SK-N-SH (cell line): ENCODE measurements at regions not wholly inside any gene's neighbourhood (a gene's known extent, or its start where the extent isn't known, plus 50 kb on each side); places are given as distances from the start of the nearest gene placed in this dataset.

Source experiments
- CTCF ChIA-PET: fragments of 300-600, 350-600 bp; formaldehyde crosslinking; extraction: SDS; loops from one replicate; lab custom pipeline; 2021; lab: Yijun Ruan, JAX
- POLR2A ChIA-PET: fragments of 350-600 bp; sonication (Branson Sonifier 250); formaldehyde crosslinking; extraction: SDS; loops from one replicate; lab custom pipeline; 2020; ENCODE audit warnings: antibody characterized with exemption, inconsistent platforms; lab: Yijun Ruan, JAX
- DNase-seq: peaks from one replicate; pipeline ENCODE4 v3.0.0; 2012
- H2AFZ ChIP-seq: fragments of 200-600 bp; sonication (generic); 2 replicates; pipeline ENCODE4 v1.8.1; 2016; ENCODE audit warnings: antibody characterized with exemption, mild to moderate bottlenecking, low read depth
- H3F3A ChIP-seq: fragments of 200-600 bp; sonication (generic); replicated peaks from 2 replicates; pipeline ENCODE3; 2016; ENCODE audit warnings: antibody characterized with exemption, mild to moderate bottlenecking; ENCODE audit not compliant: insufficient read depth
- H3K27ac ChIP-seq, 2 experiments: fragments of 200-500 bp in 1 of 2; fragments of 200-600 bp in 1 of 2; sonication (Bioruptor generic) in 1 of 2; sonication (generic), shearing (Covaris generic) in 1 of 2; 2 replicates each; pipeline versions ENCODE4 v1.5.1 to v1.6.1; 2014 to 2016; ENCODE audit warnings: low read depth in 2 of 2, inconsistent platforms in 1 of 2, low read length in 1 of 2, mild to moderate bottlenecking in 1 of 2, mixed read lengths in 1 of 2
- H3K27me3 ChIP-seq: fragments of 200-600 bp; sonication (generic), shearing (Covaris generic); 2 replicates; pipeline ENCODE4 v1.6.1; 2016; ENCODE audit warnings: mixed run types; ENCODE audit not compliant: insufficient read depth
- H3K36me3 ChIP-seq, 2 experiments: fragments of 200-500 bp in 1 of 2; fragments of 200-600 bp in 1 of 2; sonication (Bioruptor generic) in 1 of 2; sonication (generic) in 1 of 2; replicated peaks in 1 of 2; 2 replicates each; pipeline versions ENCODE3 to v1.5.1; 2014 to 2016; ENCODE audit warnings: low read length in 1 of 2, mild to moderate bottlenecking in 1 of 2; ENCODE audit not compliant: insufficient read depth in 2 of 2, control insufficient read depth in 1 of 2
- H3K4me1 ChIP-seq, 2 experiments: fragments of 200-500 bp in 1 of 2; fragments of 200-600 bp in 1 of 2; sonication (Bioruptor generic) in 1 of 2; sonication (generic), shearing (Covaris generic) in 1 of 2; 2 replicates each; pipeline versions ENCODE4 v1.5.1 to v1.6.1; 2014 to 2016; ENCODE audit warnings: low read depth in 1 of 2, low read length in 1 of 2, mixed run types in 1 of 2; ENCODE audit not compliant: insufficient read depth in 2 of 2, control insufficient read depth in 1 of 2
- H3K4me2 ChIP-seq: fragments of 200-600 bp; sonication (generic), shearing (Covaris generic); 2 replicates; pipeline ENCODE4 v1.6.1; 2017; ENCODE audit warnings: mixed run types
- H3K4me3 ChIP-seq, 2 experiments: fragments of 200-500 bp in 1 of 2; fragments of 200-600 bp in 1 of 2; sonication (Bioruptor generic) in 1 of 2; sonication (generic), shearing (Covaris generic) in 1 of 2; 2 replicates each; pipeline versions ENCODE4 v1.5.1 to v1.8.1; 2014 to 2016; ENCODE audit warnings: low read depth in 2 of 2, inconsistent platforms in 1 of 2, low read length in 1 of 2, mild to moderate bottlenecking in 1 of 2, mixed read lengths in 1 of 2, moderate library complexity in 1 of 2
- H3K79me2 ChIP-seq: fragments of 200-600 bp; sonication (generic); 2 replicates; pipeline ENCODE4 v1.8.1; 2017; ENCODE audit warnings: mild to moderate bottlenecking; ENCODE audit not compliant: insufficient read depth
- H3K9ac ChIP-seq: fragments of 200-600 bp; sonication (generic); 2 replicates; pipeline ENCODE4 v1.6.1; 2017; ENCODE audit warnings: mixed run types
- H3K9me2 ChIP-seq: fragments of 200-600 bp; sonication (generic); 2 replicates; pipeline ENCODE4 v1.6.1; 2017; ENCODE audit warnings: mixed run types
- H3K9me3 ChIP-seq: fragments of 200-600 bp; sonication (generic); 2 replicates; pipeline ENCODE4 v1.6.1; 2017; ENCODE audit warnings: mixed run types, mild to moderate bottlenecking, moderate library complexity
- H4K20me1 ChIP-seq: fragments of 200-600 bp; sonication (generic); 2 replicates; pipeline ENCODE4 v1.6.1; 2017; ENCODE audit warnings: mild to moderate bottlenecking, mixed run types; ENCODE audit not compliant: insufficient read depth
- CHD2 ChIP-seq: fragments of 150-350 bp; IDR thresholded peaks from 2 replicates; pipeline ENCODE4 v1.6.1; 2018; ENCODE audit warnings: low read length; ENCODE audit not compliant: partially characterized antibody
- EZH2phosphoT487 ChIP-seq: fragments of 200-600 bp; sonication (generic); IDR thresholded peaks from 2 replicates; pipeline ENCODE4 v1.6.1; 2017; ENCODE audit warnings: low read depth, mixed run types, mild to moderate bottlenecking, antibody characterized with exemption, moderate library complexity, borderline replicate concordance
- FOSL2 ChIP-seq: IDR thresholded peaks from 2 replicates; pipeline ENCODE4 v1.4.0; 2012; ENCODE audit warnings: low read depth, mild to moderate bottlenecking, moderate library complexity, borderline replicate concordance
- FOXJ3 ChIP-seq: sonication (generic); formaldehyde crosslinking; IDR thresholded peaks from 2 replicates; pipeline ENCODE4 v1.5.1; 2020; ENCODE audit warnings: mild to moderate bottlenecking, missing genetic modification reagents
- FOXM1 ChIP-seq: IDR thresholded peaks from 2 replicates; pipeline ENCODE4 v1.4.0; 2012; ENCODE audit warnings: low read depth, mild to moderate bottlenecking
- IRF3 ChIP-seq: fragments of 150-350 bp; IDR thresholded peaks from 2 replicates; pipeline ENCODE4 v1.6.1; 2016; ENCODE audit warnings: mild to moderate bottlenecking, low read depth, low read length
- JUND ChIP-seq: IDR thresholded peaks from 2 replicates; pipeline ENCODE4 v1.4.0; 2012
- MEF2A ChIP-seq: IDR thresholded peaks from 2 replicates; pipeline ENCODE4 v1.4.0; 2012; ENCODE audit warnings: low read depth, borderline replicate concordance
- NFIC ChIP-seq: IDR thresholded peaks from 2 replicates; pipeline ENCODE4 v1.4.0; 2012; ENCODE audit warnings: borderline replicate concordance
- NRF1 ChIP-seq: IDR thresholded peaks from 2 replicates; pipeline ENCODE4 v1.6.1; 2012; ENCODE audit warnings: low read depth, mild to moderate bottlenecking, low read length
- RAD21 ChIP-seq: IDR thresholded peaks from 2 replicates; pipeline ENCODE4 v1.6.1; 2012; ENCODE audit warnings: mild to moderate bottlenecking, low read length
- RCOR1 ChIP-seq: fragments of 150-350 bp; IDR thresholded peaks from 2 replicates; pipeline ENCODE4 v1.6.1; 2017; ENCODE audit warnings: antibody characterized with exemption, low read length
- TEAD4 ChIP-seq: IDR thresholded peaks from 2 replicates; pipeline ENCODE4 v1.4.0; 2012; ENCODE audit warnings: mild to moderate bottlenecking, borderline replicate concordance; ENCODE audit not compliant: insufficient read depth
- YY1 ChIP-seq: IDR thresholded peaks from 2 replicates; pipeline ENCODE4 v1.4.0; 2012; ENCODE audit warnings: low read depth, mild to moderate bottlenecking
- WGBS: methylation state at CpG from one replicate; pipeline ENCODE4 v1.1.6; 2017; ENCODE audit warnings: low lambda C conversion rate; 5-methylcytosine and 5-hydroxymethylcytosine counted together
- TF ChIP-seq, protein P1 (sequence below): IDR thresholded peaks from 2 replicates; pipeline ENCODE4 v1.4.0; 2012; ENCODE audit warnings: low read depth, borderline replicate concordance
- TF ChIP-seq, protein P2 (sequence below): IDR thresholded peaks from 2 replicates; pipeline ENCODE4 v1.4.0; 2012; ENCODE audit warnings: low read depth
- TF ChIP-seq, protein P3 (sequence below): IDR thresholded peaks from 2 replicates; pipeline ENCODE4; 2012
- TF ChIP-seq, protein P4 (sequence below): IDR thresholded peaks from 2 replicates; pipeline ENCODE4 v1.4.0; 2012; ENCODE audit warnings: low read depth, borderline replicate concordance

GRCh38 chr4:175070444-175070843 is 152.3 kb downstream of the ADAM29 start:
- Histone ChIP-seq H4K20me1 (no peaks in the 10 kb centered on the region), H3K9me3 (no peaks in the 10 kb centered on the region)
- POLR2A ChIA-PET, result no interaction called here

DNA sequence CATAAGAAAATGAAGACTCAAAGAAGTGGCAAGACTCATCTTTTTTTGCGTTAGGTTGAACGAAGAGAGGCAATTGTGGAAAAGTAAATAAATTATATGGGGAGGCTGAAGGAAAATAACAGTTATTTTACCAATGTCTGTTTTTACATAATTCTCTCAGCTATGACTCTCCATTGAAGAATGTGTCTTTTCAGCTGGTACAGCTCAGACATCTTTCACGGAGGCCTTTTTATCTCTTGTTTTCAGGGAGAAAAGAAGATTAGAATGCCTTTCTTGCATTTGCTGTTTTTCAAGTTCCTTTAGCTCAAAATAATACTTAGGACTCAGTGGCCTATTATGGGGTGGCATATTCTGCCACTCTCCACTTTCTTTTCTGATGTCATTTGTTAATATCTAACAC is 153.0 kb downstream of the ADAM29 start:
- POLR2A ChIA-PET, result no interaction called here
- no peaks in the 10 kb centered on the region for H3K36me3 ChIP-seq
- TF ChIP-seq, protein P1, sequence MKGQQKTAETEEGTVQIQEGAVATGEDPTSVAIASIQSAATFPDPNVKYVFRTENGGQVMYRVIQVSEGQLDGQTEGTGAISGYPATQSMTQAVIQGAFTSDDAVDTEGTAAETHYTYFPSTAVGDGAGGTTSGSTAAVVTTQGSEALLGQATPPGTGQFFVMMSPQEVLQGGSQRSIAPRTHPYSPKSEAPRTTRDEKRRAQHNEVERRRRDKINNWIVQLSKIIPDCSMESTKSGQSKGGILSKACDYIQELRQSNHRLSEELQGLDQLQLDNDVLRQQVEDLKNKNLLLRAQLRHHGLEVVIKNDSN, result no peak
- WGBS, result 12% methylated on average over 3 of the region's 3 CpGs
- H3K27ac ChIP-seq, result no peak overlapping the region
- CTCF ChIA-PET, result no interaction called here
- no peaks in the 10 kb centered on the region for H3K4me1 ChIP-seq
- no peaks in the 10 kb centered on the region for H3K9me3 ChIP-seq
- H4K20me1 ChIP-seq, result no peaks in the 10 kb centered on the region
- H3F3A ChIP-seq, result no peaks in the 10 kb centered on the region
- H3K9ac ChIP-seq, result no peak overlapping the region
- no peak overlapping the region for H3K4me2 ChIP-seq
- H3K27me3 ChIP-seq, result no peaks in the 10 kb centered on the region
- DNase-seq, result no peak
- H3K79me2 ChIP-seq, result no peaks in the 10 kb centered on the region
- H3K9me2 ChIP-seq, result no peaks in the 10 kb centered on the region
- H3K4me3 ChIP-seq, result no peak overlapping the region
- no peak overlapping the region for H2AFZ ChIP-seq

More at GRCh38 chr4:175070444-175070843, 152.3 kb downstream of the ADAM29 start:
- TF ChIP-seq CHD2 (no peak), EZH2phosphoT487 (no peak), RAD21 (no peak), NRF1 (no peak), FOXM1 (no peak), TEAD4 (no peak), JUND (no peak), RCOR1 (no peak), YY1 (no peak), MEF2A (no peak), NFIC (no peak), IRF3 (no peak), FOXJ3 (CRISPR knock-in tag) (no peak), FOSL2 (no peak)
- TF ChIP-seq, protein P2, sequence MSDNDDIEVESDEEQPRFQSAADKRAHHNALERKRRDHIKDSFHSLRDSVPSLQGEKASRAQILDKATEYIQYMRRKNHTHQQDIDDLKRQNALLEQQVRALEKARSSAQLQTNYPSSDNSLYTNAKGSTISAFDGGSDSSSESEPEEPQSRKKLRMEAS, result no peak
- TF ChIP-seq, protein P3, sequence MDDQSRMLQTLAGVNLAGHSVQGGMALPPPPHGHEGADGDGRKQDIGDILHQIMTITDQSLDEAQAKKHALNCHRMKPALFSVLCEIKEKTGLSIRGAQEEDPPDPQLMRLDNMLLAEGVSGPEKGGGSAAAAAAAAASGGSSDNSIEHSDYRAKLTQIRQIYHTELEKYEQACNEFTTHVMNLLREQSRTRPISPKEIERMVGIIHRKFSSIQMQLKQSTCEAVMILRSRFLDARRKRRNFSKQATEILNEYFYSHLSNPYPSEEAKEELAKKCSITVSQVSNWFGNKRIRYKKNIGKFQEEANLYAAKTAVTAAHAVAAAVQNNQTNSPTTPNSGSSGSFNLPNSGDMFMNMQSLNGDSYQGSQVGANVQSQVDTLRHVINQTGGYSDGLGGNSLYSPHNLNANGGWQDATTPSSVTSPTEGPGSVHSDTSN, result no peak
- TF ChIP-seq, protein P4, sequence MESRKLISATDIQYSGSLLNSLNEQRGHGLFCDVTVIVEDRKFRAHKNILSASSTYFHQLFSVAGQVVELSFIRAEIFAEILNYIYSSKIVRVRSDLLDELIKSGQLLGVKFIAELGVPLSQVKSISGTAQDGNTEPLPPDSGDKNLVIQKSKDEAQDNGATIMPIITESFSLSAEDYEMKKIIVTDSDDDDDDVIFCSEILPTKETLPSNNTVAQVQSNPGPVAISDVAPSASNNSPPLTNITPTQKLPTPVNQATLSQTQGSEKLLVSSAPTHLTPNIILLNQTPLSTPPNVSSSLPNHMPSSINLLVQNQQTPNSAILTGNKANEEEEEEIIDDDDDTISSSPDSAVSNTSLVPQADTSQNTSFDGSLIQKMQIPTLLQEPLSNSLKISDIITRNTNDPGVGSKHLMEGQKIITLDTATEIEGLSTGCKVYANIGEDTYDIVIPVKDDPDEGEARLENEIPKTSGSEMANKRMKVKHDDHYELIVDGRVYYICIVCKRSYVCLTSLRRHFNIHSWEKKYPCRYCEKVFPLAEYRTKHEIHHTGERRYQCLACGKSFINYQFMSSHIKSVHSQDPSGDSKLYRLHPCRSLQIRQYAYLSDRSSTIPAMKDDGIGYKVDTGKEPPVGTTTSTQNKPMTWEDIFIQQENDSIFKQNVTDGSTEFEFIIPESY, result no peak
- CTCF ChIA-PET, result no interaction called here
- no peaks in the 10 kb centered on the region for H3K9me2 ChIP-seq
- no peak overlapping the region for H3K9ac ChIP-seq
- 38% methylated on average over 3 of the region's 3 CpGs for WGBS
- no peaks in the 10 kb centered on the region for H3K27me3 ChIP-seq
- H2AFZ ChIP-seq, result no peak overlapping the region
- H3K4me3 ChIP-seq, result no peak overlapping the region
- no peak overlapping the region for H3K27ac ChIP-seq
- H3K36me3 ChIP-seq, result no peaks in the 10 kb centered on the region
- no peaks in the 10 kb centered on the region for H3K79me2 ChIP-seq
- DNase-seq, result no peak
- no peak overlapping the region for H3K4me2 ChIP-seq
- no peaks in the 10 kb centered on the region for H3K4me1 ChIP-seq
- H3F3A ChIP-seq, result no peaks in the 10 kb centered on the region
